ENCODE measurements at regions not wholly inside any gene's neighbourhood (a gene's known extent, or its start where the extent isn't known, plus 50 kb on each side); places are given as distances from the start of the nearest gene placed in this dataset.

GRCh38 chr12:97637770-97638169 lies 175.2 kb downstream of the RMST start (continued):
- TF ChIP-seq KLF5 (IDR thresholded peaks at IDR 0.05; ENCODE audit: partially characterized antibody) (no peak), PAX5 (IDR thresholded peaks at IDR 0.05; ENCODE audit: borderline replicate concordance, low read depth, low read length) (no peak), SMAD5 (IDR thresholded peaks at IDR 0.05; ENCODE audit: low read depth) (no peak), YBX1 (IDR thresholded peaks at IDR 0.05) (no peak), KDM1A (IDR thresholded peaks at IDR 0.05; ENCODE audit: borderline replicate concordance) (no peak), SRF (IDR thresholded peaks at IDR 0.05; ENCODE audit: low read depth in 2 of 2, low read length in 2 of 2) (no peak)
- TF ChIP-seq, protein P1, sequence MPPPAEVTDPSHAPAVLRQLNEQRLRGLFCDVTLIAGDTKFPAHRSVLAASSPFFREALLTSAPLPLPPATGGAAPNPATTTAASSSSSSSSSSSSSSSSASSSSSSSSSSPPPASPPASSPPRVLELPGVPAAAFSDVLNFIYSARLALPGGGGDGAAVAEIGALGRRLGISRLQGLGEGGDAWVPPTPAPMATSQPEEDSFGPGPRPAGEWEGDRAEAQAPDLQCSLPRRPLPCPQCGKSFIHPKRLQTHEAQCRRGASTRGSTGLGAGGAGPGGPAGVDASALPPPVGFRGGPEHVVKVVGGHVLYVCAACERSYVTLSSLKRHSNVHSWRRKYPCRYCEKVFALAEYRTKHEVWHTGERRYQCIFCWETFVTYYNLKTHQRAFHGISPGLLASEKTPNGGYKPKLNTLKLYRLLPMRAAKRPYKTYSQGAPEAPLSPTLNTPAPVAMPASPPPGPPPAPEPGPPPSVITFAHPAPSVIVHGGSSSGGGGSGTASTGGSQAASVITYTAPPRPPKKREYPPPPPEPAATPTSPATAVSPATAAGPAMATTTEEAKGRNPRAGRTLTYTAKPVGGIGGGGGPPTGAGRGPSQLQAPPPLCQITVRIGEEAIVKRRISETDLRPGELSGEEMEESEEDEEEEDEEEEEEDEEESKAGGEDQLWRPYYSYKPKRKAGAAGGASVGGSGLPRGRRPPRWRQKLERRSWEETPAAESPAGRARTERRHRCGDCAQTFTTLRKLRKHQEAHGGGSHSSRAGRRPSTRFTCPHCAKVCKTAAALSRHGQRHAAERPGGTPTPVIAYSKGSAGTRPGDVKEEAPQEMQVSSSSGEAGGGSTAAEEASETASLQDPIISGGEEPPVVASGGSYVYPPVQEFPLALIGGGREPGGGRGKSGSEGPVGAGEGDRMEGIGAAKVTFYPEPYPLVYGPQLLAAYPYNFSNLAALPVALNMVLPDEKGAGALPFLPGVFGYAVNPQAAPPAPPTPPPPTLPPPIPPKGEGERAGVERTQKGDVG (CRISPR knock-in tag; IDR thresholded peaks at IDR 0.05) = no peak
- TF ChIP-seq, protein P2, sequence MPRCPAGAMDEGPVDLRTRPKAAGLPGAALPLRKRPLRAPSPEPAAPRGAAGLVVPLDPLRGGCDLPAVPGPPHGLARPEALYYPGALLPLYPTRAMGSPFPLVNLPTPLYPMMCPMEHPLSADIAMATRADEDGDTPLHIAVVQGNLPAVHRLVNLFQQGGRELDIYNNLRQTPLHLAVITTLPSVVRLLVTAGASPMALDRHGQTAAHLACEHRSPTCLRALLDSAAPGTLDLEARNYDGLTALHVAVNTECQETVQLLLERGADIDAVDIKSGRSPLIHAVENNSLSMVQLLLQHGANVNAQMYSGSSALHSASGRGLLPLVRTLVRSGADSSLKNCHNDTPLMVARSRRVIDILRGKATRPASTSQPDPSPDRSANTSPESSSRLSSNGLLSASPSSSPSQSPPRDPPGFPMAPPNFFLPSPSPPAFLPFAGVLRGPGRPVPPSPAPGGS (IDR thresholded peaks at IDR 0.05; ENCODE audit: borderline replicate concordance, insufficient read depth, low read depth, low read length, poor library complexity, severe bottlenecking) = no peak

GRCh38 chr12:97638739-97639138 lies 176.1 kb downstream of the RMST start:
- no peak for DNase-seq (ENCODE audit: low read depth, low spot score)
- BruUV-seq (replicated peaks) = no TSS peak
- no peak overlapping the region for H2AFZ ChIP-seq (ENCODE audit: control insufficient read depth, low read depth, low read length)
- H3K79me2 ChIP-seq (ENCODE audit: control insufficient read depth, insufficient read depth, low read length) = no peaks in the 10 kb centered on the region
- no peak overlapping the region for H3K9ac ChIP-seq (ENCODE audit: control insufficient read depth, insufficient read depth, low read length)
- ChIA-PET RAD21 (ENCODE audit: unreplicated experiment) (no interaction called here), SMC1A (ENCODE audit: uncharacterized antibody, unreplicated experiment) (interaction anchor here (1.0 kb wide), 1 partner anchor 19 kb away, joined by 3 read pairs; no protein-coding TSS in a partner anchor), POLR2A (no interaction called here), CTCF (no interaction called here)
- intact Hi-C loops (cut with micrococcal nuclease; ENCODE audit: unreplicated experiment) = no loop called here
- ATAC-seq = no peak
- no peak for FAIRE-seq
- no peaks in the 10 kb centered on the region for H4K20me1 ChIP-seq (ENCODE audit: control insufficient read depth, insufficient read depth)
- H3K4me1 ChIP-seq (ENCODE audit: control insufficient read depth, insufficient read depth, low read length) = no peaks in the 10 kb centered on the region
- no peak overlapping the region for H3K27ac ChIP-seq (ENCODE audit: control insufficient read depth, insufficient read depth)
- 31% methylated on average over 2 of the region's 2 CpGs for WGBS (ENCODE audit: insufficient coverage, insufficient replicate concordance, low lambda C conversion rate, missing lambda C conversion rate)
- no peaks in the 10 kb centered on the region for H3K36me3 ChIP-seq (ENCODE audit: control insufficient read depth in 2 of 2, insufficient read depth in 2 of 2, low read length in 1 of 2)
- H3K4me3 ChIP-seq = no peak overlapping the region
- H3K27me3 ChIP-seq (replicated peaks in 1 of 2; ENCODE audit: control insufficient read depth in 2 of 2, insufficient read depth in 2 of 2, low read length in 1 of 2) = no peaks in the 10 kb centered on the region
- no peaks in the 10 kb centered on the region for H3K9me3 ChIP-seq (replicated peaks; ENCODE audit: control insufficient read depth, insufficient read depth, low read length)
- in situ Hi-C loops (cut with MboI) = no loop called here
- H3K4me2 ChIP-seq (ENCODE audit: control insufficient read depth, insufficient read depth) = no peak overlapping the region
- TF ChIP-seq, protein P3, sequence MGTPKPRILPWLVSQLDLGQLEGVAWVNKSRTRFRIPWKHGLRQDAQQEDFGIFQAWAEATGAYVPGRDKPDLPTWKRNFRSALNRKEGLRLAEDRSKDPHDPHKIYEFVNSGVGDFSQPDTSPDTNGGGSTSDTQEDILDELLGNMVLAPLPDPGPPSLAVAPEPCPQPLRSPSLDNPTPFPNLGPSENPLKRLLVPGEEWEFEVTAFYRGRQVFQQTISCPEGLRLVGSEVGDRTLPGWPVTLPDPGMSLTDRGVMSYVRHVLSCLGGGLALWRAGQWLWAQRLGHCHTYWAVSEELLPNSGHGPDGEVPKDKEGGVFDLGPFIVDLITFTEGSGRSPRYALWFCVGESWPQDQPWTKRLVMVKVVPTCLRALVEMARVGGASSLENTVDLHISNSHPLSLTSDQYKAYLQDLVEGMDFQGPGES (IDR thresholded peaks at IDR 0.05) = no peak
- TF ChIP-seq SMC3 (IDR thresholded peaks at IDR 0.05; ENCODE audit: borderline replicate concordance, low read length) = no peak
- no peak for TF ChIP-seq JUNB (IDR thresholded peaks at IDR 0.05)
- TF ChIP-seq REST (IDR thresholded peaks at IDR 0.05; ENCODE audit: low read depth, low read length) = no peak
- no peak for TF ChIP-seq ZBED1 (IDR thresholded peaks at IDR 0.05; ENCODE audit: borderline replicate concordance)
- no peak for TF ChIP-seq POLR2A (IDR thresholded peaks at IDR 0.05; ENCODE audit: low read depth, low read length)
- TF ChIP-seq MEF2A (IDR thresholded peaks at IDR 0.05; ENCODE audit: insufficient read depth, low read depth, low read length) = no peak
